Inflammatory macrophage treated with lipopolysaccharide for 4 hours (primary cell): ENCODE measurements at regions not wholly inside any gene's neighbourhood (a gene's known extent, or its start where the extent isn't known, plus 50 kb on each side); places are given as distances from the start of the nearest gene placed in this dataset.
"Not testable (repeated sequence)": the region's sequence is repeated elsewhere in the genome, so short reads cannot be mapped to it uniquely, and the experiment has no call there.

Experiments used
- DNase-seq: peaks from one replicate; pipeline ENCODE4 v3.0.0-alpha.2; 2020

GRCh38 chr2:105489168-105489878 lies 90.5 kb upstream of the FHL2 start:
- DNase-seq, result no peak

- DNase-seq, result no peak
Measured at GRCh38 chr2:105488285-105488684, 89.4 kb upstream of the FHL2 start.

GRCh38 chr2:105487142-105488069 lies 88.6 kb upstream of the FHL2 start:
- no peak for DNase-seq

- no peak for DNase-seq
Measured at GRCh38 chr2:105486762-105487141, 87.9 kb upstream of the FHL2 start.

- DNase-seq, result no peak
Measured at GRCh38 chr2:105478670-105479069, 79.8 kb upstream of the FHL2 start.

- DNase-seq, result not testable (repeated sequence)
Measured at GRCh38 chr2:105477050-105477620, 78.3 kb upstream of the FHL2 start.

GRCh38 chr2:105473011-105473410 lies 74.2 kb upstream of the FHL2 start:
- no peak for DNase-seq

GRCh38 chr2:105470979-105471378 lies 72.1 kb upstream of the FHL2 start:
- DNase-seq, result no peak

- DNase-seq, result no peak
Measured at GRCh38 chr2:105469781-105470180, 70.9 kb upstream of the FHL2 start.

GRCh38 chr2:105468582-105469042 lies 69.8 kb upstream of the FHL2 start:
- no peak for DNase-seq

GRCh38 chr2:105464325-105464724 lies 65.5 kb upstream of the FHL2 start:
- no peak for DNase-seq

- no peak for DNase-seq
Measured at GRCh38 chr2:105460048-105460732, 61.3 kb upstream of the FHL2 start.

GRCh38 chr2:105458076-105458475 lies 59.2 kb upstream of the FHL2 start:
- DNase-seq, result no peak

- no peak for DNase-seq
Measured at GRCh38 chr2:105455488-105456003, 56.7 kb upstream of the FHL2 start.

- DNase-seq, result peak; percentile 26
Measured at GRCh38 chr2:105454801-105455485, 56.1 kb upstream of the FHL2 start.

GRCh38 chr2:105451571-105452166 lies 52.8 kb upstream of the FHL2 start:
- DNase-seq, result no peak

GRCh38 chr2:105450471-105450870 lies 51.6 kb upstream of the FHL2 start:
- DNase-seq, result no peak

- DNase-seq, result no peak
Measured at GRCh38 chr2:105449076-105449475, 50.2 kb upstream of the FHL2 start.
